NK-92 treated with Interleukin-12 subunit alpha and Interleukin-12 subunit beta, amount 100 ng/mL, for 24 hours (cell line): ENCODE measurements at regions not wholly inside any gene's neighbourhood (a gene's known extent, or its start where the extent isn't known, plus 50 kb on each side); places are given as distances from the start of the nearest gene placed in this dataset.
"Not testable (repeated sequence)": the region's sequence is repeated elsewhere in the genome, so short reads cannot be mapped to it uniquely, and the experiment has no call there.

Source experiments
- DNase-seq: peaks from one replicate; lab custom pipeline; 2025; lab: John Stamatoyannopoulos, UW

- no peak for DNase-seq
Observed at GRCh38 chr20:39775110-39775509, 813.0 kb downstream of the DHX35 start.

GRCh38 chr20:39773380-39774000, 811.3 kb downstream of the DHX35 start:
- no peak for DNase-seq

- DNase-seq: no peak
Observed at GRCh38 chr20:39767352-39767751, 805.2 kb downstream of the DHX35 start.

DNA sequence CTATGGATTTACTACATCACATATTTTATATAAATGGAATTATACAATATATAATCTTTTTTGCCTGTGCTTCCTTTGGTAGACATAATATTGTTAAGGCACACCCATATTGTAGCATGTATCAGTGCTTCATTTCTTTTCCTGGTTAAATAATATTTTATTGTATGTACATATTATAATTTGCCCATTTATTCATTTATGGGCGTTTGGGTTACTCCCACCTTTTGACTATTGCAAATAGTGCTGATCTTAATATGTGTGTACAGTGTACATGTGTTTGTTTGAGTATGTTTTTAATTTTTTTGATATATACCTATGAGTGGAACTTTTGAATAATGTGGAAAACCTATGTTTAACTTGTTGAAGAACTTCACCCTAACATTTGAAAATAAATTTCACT, 804.2 kb downstream of the DHX35 start:
- DNase-seq: no peak

- DNase-seq: no peak
Observed at GRCh38 chr20:39762716-39763115, 800.6 kb downstream of the DHX35 start.

GRCh38 chr20:39758876-39759275, 796.7 kb downstream of the DHX35 start:
- DNase-seq: no peak

- DNase-seq: no peak
Observed at GRCh38 chr20:39756828-39757227, 794.7 kb downstream of the DHX35 start.

- no peak for DNase-seq
Observed at GRCh38 chr20:39756369-39756768, 794.2 kb downstream of the DHX35 start.

- no peak for DNase-seq
Observed at GRCh38 chr20:39752262-39752876, 790.2 kb downstream of the DHX35 start.

DNA sequence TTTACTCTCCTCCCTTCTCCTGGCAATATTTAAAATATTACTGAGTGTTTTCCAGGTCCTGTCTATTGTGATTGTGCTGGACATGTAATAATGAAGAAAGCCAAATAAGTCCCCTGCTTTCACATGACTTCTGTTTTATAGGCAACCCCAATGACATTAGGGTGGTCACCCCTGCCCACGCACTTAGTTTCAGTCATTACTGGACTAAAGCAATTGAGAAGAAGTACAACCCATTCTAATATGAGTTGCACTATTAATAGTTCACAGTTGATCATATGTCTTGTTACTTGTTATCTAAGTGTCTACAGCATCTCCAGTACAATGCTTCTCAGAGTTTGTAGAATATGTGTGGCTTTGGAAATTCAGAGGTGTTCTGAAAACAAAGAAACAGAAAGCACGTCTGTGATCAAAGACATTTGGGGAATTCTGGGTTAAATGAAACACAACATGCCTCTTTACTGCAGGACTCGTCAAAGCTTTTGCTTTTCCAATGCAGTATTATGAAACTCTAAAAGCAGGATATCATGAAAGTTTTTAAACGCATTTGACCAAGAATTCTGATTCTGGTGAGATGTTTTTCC, 789.5 kb downstream of the DHX35 start:
- no peak for DNase-seq

GRCh38 chr20:39745380-39745779, 783.2 kb downstream of the DHX35 start:
- no peak for DNase-seq

DNA sequence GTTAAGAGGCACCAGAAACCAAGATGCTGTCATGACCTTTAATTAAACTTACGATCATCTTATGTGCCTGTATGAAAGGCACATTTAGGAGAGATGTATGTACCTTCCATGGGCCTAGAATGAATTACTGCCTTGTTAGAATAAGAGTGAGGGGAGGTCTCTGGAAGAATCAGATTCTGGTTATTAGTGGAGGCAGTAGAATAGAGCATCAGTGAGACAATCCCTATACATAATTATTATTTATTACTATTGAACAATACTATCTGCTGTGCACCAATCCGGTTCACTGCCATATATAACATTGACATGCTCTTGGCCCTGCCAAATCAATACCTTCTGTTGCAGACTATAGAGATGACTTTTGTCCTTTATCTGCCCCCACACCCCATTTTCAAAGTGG, 776.5 kb downstream of the DHX35 start:
- no peak for DNase-seq

- no peak for DNase-seq
Observed at GRCh38 chr20:39736434-39737327, 774.5 kb downstream of the DHX35 start.

- not testable (repeated sequence) for DNase-seq
Observed at GRCh38 chr20:39725513-39725912, 763.4 kb downstream of the DHX35 start.

- no peak for DNase-seq
Observed at GRCh38 chr20:39719293-39719692, 757.1 kb downstream of the DHX35 start.

- DNase-seq: no peak
Observed at GRCh38 chr20:39717936-39718335, 755.8 kb downstream of the DHX35 start.

GRCh38 chr20:39716796-39717341, 754.7 kb downstream of the DHX35 start:
- DNase-seq: no peak

- DNase-seq: no peak
Observed at GRCh38 chr20:39713076-39713840, 751.1 kb downstream of the DHX35 start.

DNA sequence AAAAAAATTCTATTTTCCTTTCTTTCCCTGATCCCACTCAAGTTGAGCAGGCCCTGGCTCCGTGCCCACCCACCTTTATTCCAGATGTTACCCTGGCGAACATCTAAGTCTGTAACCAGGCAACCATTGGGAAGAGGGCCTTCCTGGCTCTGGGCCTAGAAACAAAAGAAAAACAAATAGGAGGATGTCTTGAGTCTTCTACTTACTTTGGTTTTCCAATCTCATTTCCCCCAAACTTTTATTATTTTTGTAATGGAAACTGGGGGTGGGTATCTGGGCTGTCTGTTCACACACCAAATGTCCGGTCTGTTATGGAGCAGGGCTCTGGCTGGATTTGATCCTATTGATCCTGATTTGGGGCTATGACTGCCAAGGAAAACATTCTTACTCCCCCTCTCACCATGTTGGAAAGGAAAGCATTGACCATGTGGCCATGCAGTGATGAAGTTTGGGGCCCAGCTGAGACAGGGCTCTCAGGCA, 744.1 kb downstream of the DHX35 start:
- no peak for DNase-seq

GRCh38 chr20:39705032-39705431, 742.9 kb downstream of the DHX35 start:
- no peak for DNase-seq

- DNase-seq: not testable (repeated sequence)
Observed at GRCh38 chr20:39703357-39703756, 741.2 kb downstream of the DHX35 start.
